ENCODE measurements at regions not wholly inside any gene's neighbourhood (a gene's known extent, or its start where the extent isn't known, plus 50 kb on each side); places are given as distances from the start of the nearest gene placed in this dataset.
"Not testable (repeated sequence)": the region's sequence is repeated elsewhere in the genome, so short reads cannot be mapped to it uniquely, and the experiment has no call there.

DNA sequence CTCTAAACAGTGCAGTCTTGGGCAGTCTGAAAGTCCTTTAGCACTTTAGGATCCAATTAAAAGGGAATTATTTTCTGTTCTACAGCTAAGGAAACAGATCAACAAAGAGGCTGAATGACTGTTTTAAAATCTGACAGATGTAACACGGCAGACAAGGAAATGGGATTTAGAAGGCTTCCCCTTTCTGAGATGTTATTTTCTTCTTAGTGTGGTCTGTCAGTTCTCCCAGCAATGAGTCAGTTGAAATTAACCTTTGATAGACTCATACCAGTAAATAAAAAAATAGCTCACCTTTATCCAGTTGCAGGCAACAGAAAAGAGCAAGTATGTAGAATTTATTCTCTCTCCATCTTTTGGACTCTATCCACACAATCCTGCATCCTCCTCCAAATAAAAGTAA lies 98.1 kb downstream of the NEDD1 start:
- DNase-seq (ENCODE audit: low spot score) = no peak

DNA sequence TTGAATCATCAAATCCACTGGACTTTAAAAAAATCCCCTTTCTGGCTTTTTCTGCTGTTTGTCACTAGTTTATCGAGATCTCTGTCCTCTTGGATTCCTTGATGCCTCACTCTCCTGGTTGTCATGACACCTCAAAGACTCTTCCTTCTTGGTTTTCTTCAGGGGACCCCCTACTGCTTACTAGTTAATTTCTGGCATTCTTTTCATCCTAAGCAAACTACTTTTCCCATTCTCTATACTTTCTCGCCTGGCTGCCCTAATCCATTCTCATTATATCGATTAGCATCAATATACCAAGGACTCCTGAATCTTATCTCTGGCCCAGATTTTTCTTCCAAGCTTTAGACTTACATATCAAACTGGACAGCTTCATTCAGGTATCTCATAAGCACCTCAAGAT lies 98.6 kb downstream of the NEDD1 start:
- DNase-seq (ENCODE audit: low spot score) = no peak

DNA sequence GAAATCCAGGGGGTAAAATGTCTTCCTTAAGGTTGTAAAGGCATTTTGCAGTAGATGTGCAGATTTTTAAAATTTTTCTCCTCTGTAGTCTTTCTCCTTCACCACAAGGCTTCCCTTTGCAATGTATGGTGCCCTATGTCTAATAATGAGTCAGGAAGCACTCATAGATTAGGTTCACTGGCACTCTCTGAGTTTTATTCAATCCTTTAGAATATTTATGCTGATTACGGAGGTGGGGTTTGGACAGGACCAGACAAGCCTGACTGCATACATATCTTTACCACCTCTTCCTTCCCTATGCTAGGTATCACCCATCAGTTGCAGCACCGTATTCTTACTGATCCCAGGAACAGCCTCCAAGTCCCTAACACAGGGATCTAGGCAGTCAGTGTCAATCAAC lies 99.5 kb downstream of the NEDD1 start:
- no peak for DNase-seq (ENCODE audit: low spot score)

DNA sequence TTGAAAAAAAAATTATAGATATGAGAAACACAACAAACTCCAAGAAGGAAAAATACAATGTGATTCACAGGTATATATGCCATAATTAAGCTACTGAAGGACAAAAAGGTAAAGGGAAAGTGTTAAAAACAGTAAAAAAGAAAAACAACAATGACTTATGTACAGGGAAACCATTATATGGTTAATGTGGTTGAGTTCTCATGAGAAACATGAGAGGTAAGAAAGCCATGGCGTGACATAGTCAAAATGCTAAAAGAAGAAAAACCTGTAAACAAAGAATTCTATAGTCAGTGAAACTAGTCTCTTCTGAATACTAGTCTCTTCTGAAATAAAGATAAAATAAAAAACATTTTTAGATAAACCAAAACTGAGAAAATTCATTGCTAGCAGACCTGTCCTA lies 109.1 kb downstream of the NEDD1 start:
- DNase-seq (ENCODE audit: low spot score) = no peak

DNA sequence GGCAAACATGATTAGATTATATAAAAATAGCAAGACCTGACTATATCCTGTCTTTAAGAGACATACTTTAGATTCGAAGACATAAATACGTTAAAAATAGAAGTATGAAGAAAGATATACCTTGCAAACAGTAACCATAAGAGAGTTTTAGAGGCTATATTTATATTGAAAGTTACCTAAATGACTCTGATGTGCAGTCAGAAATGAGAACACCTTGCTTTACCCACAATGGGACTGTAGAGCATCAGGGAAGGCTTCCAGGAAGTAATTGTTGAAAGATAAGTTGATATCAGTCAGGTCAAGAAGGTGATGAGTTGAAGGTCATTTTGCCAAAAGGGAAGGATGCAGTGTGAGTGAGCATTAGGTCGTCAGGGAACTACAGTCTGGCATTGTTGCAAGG lies 110.2 kb downstream of the NEDD1 start:
- no peak for DNase-seq (ENCODE audit: low spot score)

DNA sequence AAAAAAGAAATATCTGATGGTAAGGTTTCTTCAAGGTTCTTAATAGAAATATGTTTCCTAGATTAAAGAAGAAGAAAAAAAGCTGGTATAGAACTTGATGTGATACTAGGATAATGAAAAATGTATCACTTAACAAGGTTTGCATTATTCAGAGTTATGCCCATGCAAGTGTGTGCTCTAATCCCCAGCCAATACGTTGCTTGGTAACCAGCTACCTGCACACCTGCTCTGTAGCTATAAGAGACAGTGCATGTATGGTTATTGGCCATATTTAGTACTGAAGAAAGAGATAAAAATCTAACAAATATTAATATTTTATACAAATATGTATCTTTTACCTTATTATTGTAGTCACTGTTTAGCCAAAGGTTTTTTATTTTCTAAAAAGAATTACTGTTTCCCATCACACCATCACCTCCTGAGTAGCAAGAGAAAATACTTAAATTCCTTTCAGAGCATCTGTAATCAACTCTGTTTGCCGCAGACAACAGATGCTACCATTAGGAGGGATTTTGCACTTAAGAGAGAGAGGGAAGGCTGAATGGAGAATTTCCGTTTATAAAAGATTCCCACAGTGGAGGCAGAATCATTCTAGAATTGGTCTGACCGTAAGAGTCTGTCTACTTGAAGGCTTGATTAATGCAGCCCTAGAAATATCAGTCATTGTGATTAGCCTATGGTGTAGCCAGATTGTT lies 115.6 kb downstream of the NEDD1 start:
- no peak for DNase-seq (ENCODE audit: low spot score)

DNA sequence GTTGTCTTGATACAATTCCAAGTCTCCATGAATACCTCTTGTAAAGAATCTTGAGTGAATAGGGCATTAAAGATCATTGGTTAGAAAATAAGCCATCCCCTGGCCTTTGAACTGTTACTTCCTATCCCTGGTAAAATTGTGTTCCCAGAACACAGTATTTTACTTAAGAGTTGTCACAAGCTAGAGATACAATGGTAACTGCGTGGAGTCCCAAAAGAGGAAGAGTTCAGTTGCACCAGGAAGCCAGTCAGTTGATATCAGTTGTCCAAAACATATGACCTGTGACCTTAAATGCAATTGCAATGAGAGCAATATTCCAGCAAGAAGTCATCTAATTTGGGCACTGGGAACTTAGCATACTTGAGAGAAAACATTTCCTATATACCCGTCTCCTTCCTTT lies 117.3 kb downstream of the NEDD1 start:
- no peak for DNase-seq (ENCODE audit: low spot score)

DNA sequence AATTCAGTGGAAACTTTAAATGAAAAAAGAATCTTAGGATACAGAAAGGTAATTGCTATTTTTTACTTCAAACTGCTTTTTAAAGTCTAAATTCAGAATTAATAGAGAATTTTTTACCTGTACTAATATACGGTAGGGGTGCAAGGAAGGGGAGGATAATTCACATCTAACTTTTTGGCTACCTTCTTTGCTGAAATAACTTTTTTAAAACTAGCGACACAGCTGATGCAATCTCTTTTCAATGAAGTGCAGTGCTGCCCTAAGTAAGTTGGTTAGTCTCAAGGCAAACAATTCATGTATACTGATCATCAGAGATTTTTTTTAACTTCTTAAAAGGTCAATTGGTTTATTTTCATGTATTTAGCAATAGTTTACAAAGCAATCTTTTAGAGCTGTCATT lies 119.8 kb downstream of the NEDD1 start:
- DNase-seq (ENCODE audit: low spot score) = no peak

DNA sequence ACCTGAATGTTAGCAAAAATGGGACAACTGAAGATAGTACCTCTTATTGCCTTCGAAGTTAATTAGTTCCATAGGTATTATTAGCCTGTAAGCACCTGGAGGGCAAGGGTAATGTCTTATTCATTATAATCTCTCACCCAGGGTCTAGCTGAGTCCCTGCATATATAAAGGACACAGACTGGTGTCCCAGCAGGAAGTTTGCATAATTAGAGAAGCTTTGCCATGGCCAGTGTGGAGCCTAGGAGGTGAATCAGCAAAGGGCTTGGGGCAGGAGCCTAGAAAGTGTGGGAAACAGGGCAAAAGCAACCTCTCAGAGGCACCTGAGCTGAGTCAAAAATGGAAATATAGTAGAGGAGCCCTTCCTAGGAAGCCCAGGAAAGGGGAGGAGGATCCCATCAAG lies 120.4 kb downstream of the NEDD1 start:
- DNase-seq (ENCODE audit: low spot score) = no peak

DNA sequence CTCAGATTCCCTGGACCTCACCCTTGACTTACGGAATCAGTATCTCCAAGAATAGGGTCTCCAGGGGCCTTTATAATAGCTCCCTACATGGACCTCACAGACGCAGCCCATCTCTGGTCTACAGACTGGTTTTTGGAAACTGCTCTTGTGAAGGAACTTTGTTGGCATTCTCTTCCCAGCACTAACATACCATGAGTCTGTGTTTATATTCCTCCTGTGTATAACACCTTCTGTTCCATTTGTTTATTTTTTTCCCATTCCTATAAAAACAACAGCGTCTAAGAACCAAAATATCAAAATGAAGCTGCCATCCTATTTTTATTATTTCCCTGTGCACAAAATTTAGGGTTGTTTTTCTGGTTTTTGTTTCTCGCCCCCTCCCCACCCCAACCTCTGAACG lies 131.1 kb downstream of the NEDD1 start:
- no peak for DNase-seq (ENCODE audit: low spot score)

DNA sequence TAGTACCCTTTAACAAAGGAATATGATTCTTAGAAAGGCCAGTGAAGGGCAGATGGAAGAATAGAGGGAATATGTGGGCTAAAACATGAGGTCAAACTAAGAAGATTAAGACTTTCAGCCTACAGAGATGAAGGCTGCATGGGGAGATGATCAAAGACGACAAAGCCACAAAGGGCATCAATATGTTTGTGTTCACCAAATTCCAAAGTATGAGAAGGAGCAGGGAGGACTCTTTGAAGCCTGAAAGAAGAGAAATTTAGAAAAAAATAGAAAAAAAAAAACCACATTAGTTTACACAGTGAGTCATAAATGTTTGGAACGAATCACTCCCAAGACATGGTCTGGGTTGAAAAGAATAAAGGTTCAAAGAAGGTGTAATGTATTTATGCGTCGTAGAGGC lies 131.8 kb downstream of the NEDD1 start:
- DNase-seq (ENCODE audit: low spot score) = no peak

DNA sequence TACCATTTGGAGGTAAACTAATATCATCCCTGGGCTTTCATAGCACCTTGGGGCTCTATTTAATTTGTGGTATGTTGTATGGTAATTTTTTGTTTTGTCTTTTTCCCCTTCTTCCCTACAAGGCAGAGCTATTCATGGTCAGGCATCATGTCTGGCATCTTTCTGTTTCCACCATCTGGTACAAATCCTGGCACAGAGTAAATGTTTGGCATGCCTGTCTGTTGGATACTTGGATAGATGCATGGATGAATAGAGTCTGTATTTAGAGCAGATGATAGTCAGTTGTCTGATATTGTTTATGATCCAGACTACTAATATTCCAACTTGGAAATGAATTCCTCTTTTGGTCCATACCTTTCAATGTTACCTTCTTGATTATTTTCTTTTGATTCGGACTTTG lies 139.8 kb downstream of the NEDD1 start:
- no peak for DNase-seq (ENCODE audit: low spot score)

DNA sequence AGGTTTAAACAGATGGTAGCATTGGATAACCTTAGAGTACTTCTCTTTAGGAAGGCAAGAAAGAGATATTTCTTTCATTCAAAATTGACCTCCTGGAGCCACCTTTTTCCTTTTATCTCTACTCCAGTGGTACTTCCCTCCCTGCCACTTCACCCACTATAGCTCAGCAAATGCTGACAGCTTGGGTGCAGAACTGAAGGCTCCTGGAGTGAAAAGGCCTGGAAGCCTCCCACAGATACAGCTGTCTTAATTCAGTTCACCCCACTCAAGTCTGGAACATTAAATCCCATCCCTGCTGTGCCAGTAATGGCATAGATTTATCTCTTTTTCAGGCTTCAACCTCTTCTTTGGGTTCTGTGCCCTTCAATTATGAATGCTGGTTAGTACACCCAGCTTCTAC lies 140.3 kb downstream of the NEDD1 start:
- DNase-seq (ENCODE audit: low spot score) = no peak

DNA sequence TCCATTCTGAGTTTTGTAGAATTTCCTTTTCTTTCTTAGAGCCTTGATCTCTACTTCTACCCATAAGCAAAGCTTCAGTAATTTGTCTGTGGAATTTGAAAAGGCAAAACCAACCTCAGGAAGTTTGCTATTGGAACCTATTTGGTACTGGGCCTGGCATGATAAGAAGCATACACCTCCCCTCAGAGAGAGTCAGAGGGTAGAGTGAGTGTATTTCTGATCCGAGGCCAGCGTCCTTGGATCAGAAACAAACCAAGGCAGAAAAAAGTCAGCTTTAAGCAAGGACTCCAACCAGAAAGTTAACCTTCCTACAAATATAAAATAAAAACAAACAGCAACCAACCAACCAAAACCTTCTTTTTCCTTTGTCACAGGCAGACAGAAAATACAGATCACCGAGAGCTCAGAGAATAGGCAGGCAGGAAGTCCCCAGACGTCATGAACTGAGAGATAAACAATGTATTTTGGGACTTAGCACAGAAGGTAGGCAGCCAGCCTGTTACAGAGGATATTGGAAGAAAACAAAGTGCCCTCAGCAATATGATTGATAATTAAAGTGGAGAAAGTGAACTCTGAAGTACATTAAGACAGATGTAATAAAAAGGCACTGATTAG lies 141.5 kb downstream of the NEDD1 start:
- DNase-seq (ENCODE audit: low spot score) = no peak

DNA sequence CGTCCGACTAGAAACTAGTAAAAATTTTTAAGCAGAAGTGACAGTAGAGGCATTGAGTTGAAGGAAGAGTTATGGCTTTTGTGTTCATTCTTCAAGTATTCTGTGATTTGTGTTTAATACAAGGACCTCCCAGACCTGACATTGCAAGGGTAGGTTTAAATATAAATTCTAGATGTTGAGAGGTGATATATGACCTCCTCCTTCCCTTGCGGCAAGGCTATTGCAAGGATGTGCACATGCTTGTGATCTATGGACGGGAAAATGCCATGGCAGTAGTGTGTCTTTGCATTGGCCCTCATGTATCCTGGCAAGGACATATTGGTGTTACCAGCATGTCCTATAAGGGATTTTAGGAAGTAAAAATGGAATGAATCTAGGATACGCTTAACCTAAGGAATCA lies 143.5 kb downstream of the NEDD1 start:
- no peak for DNase-seq (ENCODE audit: low spot score)

DNA sequence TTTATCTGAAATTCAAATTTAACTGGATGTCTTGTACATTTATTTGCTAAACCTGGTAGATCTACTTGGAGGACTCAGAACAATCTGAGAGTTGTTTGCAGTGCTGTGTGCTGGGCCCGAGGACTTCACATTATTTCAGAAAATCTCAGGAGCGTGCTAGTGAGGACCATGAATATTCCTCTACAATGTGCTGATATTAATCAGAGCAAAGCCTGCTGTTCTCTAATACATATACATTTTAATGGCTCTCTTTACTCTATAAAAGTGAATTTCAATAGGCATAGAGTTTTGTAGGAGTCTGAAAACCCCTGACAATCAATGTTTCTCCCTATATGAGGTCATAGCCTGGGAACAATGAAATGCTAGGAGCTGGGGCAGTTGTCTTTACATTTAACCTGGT lies 144.3 kb downstream of the NEDD1 start:
- DNase-seq (ENCODE audit: low spot score) = no peak

DNA sequence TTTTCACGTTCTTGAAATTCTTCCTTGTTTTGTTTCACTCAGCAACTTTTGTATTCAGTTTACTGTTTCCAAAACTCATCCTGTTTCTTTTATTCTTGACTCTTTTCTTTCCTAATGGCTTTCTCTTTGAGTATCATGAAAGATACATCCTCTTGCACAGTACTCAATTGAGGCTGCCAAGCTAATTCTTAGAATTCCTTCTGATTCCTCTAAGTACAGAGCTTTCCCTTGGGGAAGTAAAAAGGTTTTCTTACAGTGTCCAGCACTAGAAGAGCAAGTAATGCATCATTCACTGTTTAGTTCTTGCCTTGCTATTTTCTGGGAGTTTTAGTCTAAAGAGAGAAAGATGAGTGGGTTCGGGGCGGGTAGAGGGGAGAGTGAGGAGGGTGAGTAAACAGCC lies 154.1 kb downstream of the NEDD1 start:
- no peak for DNase-seq (ENCODE audit: low spot score)

DNA sequence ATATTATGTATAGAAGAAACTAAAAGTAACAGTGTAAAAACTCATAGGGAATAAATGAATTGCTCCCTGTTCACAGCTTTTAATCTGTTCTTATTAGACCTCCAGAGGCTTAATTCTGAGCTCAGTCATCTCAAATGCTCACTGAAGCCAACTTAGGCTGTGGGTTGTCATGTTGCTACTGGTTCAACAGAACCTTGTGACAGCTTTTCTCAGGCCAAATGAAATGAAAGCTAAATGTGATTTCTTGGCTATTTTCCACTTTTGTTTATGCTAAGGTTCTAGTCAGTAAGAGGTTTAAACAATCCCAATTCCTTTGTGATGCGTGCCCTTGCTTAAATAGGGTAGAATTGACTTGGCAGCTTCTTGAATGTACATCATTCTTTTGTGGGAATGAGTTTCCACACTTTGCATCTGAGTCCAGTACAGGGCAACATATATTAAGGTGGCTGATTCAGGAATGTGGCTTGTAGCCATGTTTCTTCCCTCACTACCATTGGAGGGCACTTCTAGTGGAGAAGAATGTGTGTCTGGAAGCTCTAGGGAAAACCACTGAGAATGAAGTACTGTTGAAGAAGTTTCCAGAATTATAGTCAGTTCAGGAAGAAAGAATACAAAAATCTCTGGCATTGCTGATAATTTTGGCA lies 156.4 kb downstream of the NEDD1 start:
- no peak for DNase-seq (ENCODE audit: low spot score)

DNA sequence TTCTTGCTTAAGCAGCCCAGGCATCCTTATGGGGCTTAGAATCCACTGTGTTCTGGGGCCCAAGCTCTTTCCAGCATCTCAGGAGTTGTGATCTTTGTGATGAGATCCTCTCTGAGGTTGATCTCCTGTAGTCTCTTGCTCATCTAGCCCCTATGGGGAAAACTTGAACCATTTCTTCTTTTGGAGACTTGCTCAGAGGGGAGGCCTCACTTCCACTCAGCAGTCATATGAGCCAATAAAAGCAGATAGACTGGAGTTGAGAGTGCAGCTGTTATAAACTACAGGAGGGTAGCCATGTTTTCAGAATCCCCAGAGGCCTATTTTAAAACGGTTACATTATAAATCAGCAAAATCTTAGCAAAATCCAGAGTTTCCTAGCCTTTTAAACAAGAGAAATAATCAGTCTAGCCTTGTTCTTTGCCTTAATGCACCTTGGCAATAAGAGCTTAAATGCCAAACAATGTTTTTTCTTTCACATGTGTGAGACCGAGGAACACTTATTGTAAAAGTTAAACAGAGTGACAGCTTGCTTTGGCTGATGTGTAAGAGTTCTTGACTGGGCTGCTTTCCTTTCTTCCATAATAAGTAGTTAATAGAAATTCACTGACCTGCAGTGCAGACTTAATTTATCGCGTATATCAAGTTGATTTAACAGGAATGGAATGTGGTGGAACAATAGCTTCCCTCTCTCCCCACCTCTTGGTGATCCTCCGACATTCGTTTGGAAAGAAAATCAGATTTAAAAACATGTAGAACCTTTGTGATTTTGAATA lies 168.3 kb downstream of the NEDD1 start:
- no peak for DNase-seq (ENCODE audit: low spot score)

DNA sequence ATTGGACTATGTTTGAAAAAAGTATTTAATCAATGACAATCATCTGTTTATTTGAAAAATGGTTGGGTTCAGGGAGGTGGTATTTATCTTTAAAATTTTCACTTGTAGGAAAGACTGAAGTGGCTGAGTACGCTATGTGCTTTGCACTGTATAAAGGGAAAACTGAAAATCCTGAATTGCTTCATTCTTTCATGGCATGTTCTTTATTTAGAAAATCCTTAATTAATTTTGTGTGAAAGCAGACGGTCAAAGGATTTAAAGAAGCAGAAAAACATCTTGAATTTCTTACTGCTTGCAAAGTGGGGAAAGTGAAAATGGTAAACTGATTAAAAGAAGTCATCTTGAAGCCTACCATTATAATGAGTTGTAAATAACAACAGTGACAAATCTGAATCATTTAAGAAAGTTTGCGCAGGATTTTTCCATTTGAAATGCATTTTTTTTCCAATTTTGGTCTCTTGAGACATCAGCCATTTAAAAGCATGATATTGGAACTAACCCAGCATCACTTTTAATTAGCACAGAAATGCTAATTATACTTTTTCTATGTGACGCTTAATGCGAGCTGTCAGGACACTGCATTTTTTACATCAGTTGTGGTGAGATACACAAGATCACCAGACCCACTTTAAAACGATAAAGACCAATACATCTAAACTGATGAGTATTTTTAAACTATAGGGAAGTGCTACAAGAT lies 169.0 kb downstream of the NEDD1 start:
- no peak for DNase-seq (ENCODE audit: low spot score)

DNA sequence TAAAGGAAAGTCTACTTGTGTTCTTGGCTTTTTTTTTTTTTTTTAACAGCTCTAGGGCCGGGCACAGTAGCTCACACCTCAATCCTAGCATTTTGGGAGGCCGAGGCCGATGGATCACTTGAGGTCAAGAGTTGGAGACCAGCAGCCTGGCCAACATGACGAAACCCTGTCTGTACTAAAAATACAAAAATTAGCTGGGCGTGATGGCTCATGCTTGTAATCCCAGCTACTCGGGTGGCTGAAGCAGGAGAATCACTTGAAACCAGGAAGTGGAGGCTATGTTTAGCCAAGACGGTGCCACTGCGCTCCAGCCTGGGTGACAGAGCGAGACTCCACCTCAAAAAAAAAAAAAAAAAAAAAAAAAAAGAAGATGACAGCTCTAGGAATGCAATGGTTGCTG lies 169.9 kb downstream of the NEDD1 start:
- DNase-seq (ENCODE audit: low spot score) = not testable (repeated sequence)

DNA sequence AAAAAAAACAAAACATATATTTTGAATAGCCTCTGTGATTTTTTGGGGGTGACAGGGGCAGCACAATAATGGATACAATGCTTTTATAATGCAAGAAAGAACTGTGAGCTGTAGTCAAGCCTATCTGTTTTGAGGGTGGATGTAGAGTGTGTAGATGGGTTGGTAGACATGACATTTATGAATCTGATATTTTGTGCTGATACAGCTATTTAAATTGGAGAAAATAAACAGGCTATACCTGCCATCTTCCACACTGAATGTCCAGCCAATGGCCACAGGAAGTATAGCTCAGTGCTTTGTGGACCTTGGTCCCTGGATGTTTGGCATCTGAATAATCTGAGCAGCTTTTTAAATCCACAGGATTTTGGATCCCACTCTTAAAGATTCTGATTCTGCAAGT lies 175.0 kb downstream of the NEDD1 start:
- no peak for DNase-seq (ENCODE audit: low spot score)

Measured in ecto neural progenitor cell (in vitro differentiated cells).